ENCODE measurements at regions not wholly inside any gene's neighbourhood (a gene's known extent, or its start where the extent isn't known, plus 50 kb on each side); places are given as distances from the start of the nearest gene placed in this dataset.

DNA sequence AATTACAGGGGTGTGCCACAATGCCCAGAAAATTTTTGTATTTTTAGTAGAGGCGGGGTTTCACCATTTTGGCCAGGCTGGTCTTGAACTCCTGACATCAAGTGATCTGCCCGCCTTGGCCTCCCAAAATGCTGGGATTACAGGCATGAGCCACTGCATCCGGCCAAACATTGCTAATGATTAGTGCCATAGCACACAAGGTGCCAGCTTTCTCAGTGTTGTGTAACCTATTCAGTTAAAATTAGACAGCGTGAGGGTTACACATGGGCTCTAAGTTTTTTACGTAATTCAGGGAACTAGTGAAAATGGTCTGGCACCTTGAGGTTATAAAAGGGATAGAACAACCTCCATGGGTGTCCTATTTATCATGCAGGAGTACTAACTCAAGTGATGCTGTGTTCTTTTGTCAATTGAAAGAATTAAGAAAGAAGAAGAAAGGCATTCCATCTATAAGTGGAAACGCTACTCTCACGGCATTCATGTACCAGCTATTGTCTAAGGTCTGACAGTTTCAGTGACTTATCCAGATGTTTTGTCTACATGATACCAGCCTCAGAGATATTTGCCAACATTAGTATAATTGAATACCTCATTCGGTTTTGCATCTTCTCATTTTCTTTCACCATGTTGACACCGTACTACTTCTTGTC is 84.7 kb downstream of the EOMES start:
- TF ChIP-seq, protein P1, sequence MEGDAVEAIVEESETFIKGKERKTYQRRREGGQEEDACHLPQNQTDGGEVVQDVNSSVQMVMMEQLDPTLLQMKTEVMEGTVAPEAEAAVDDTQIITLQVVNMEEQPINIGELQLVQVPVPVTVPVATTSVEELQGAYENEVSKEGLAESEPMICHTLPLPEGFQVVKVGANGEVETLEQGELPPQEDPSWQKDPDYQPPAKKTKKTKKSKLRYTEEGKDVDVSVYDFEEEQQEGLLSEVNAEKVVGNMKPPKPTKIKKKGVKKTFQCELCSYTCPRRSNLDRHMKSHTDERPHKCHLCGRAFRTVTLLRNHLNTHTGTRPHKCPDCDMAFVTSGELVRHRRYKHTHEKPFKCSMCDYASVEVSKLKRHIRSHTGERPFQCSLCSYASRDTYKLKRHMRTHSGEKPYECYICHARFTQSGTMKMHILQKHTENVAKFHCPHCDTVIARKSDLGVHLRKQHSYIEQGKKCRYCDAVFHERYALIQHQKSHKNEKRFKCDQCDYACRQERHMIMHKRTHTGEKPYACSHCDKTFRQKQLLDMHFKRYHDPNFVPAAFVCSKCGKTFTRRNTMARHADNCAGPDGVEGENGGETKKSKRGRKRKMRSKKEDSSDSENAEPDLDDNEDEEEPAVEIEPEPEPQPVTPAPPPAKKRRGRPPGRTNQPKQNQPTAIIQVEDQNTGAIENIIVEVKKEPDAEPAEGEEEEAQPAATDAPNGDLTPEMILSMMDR (conservative IDR thresholded peaks at IDR 0.05; ENCODE audit: low read depth in 2 of 2), result no peak
- TF ChIP-seq POLR2AphosphoS5 (IDR thresholded peaks at IDR 0.05; ENCODE audit: low read depth), result no peak
- no peak for TF ChIP-seq EZH2 (IDR thresholded peaks at IDR 0.05; ENCODE audit: low read depth, unreplicated experiment)
- TF ChIP-seq, protein P2, sequence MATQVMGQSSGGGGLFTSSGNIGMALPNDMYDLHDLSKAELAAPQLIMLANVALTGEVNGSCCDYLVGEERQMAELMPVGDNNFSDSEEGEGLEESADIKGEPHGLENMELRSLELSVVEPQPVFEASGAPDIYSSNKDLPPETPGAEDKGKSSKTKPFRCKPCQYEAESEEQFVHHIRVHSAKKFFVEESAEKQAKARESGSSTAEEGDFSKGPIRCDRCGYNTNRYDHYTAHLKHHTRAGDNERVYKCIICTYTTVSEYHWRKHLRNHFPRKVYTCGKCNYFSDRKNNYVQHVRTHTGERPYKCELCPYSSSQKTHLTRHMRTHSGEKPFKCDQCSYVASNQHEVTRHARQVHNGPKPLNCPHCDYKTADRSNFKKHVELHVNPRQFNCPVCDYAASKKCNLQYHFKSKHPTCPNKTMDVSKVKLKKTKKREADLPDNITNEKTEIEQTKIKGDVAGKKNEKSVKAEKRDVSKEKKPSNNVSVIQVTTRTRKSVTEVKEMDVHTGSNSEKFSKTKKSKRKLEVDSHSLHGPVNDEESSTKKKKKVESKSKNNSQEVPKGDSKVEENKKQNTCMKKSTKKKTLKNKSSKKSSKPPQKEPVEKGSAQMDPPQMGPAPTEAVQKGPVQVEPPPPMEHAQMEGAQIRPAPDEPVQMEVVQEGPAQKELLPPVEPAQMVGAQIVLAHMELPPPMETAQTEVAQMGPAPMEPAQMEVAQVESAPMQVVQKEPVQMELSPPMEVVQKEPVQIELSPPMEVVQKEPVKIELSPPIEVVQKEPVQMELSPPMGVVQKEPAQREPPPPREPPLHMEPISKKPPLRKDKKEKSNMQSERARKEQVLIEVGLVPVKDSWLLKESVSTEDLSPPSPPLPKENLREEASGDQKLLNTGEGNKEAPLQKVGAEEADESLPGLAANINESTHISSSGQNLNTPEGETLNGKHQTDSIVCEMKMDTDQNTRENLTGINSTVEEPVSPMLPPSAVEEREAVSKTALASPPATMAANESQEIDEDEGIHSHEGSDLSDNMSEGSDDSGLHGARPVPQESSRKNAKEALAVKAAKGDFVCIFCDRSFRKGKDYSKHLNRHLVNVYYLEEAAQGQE (IDR thresholded peaks at IDR 0.05; ENCODE audit: unreplicated experiment), result no peak
- no peak for TF ChIP-seq CREB1 (CRISPR knock-in tag; IDR thresholded peaks at IDR 0.05; ENCODE audit: low read depth)
- TF ChIP-seq JUNB (IDR thresholded peaks at IDR 0.05; ENCODE audit: unreplicated experiment), result no peak
- no peak for TF ChIP-seq EZH2phosphoT487 (IDR thresholded peaks at IDR 0.05; ENCODE audit: unreplicated experiment)
- TF ChIP-seq ZNF331 (CRISPR knock-in tag; IDR thresholded peaks at IDR 0.05; ENCODE audit: low read depth), result no peak
- no peak for TF ChIP-seq NANOG (IDR thresholded peaks at IDR 0.05; ENCODE audit: borderline replicate concordance)
- no peak for TF ChIP-seq ETS1 (IDR thresholded peaks at IDR 0.05)
- no peak for TF ChIP-seq STAT1 (IDR thresholded peaks at IDR 0.05; ENCODE audit: unreplicated experiment)
- no peak for TF ChIP-seq ZNF462 (CRISPR knock-in tag; IDR thresholded peaks at IDR 0.05)
- TF ChIP-seq ZNF114 (CRISPR knock-in tag; IDR thresholded peaks at IDR 0.05), result no peak

All from GM23338 (cell line).